ENCODE measurements at regions not wholly inside any gene's neighbourhood (a gene's known extent, or its start where the extent isn't known, plus 50 kb on each side); places are given as distances from the start of the nearest gene placed in this dataset.

DNA sequence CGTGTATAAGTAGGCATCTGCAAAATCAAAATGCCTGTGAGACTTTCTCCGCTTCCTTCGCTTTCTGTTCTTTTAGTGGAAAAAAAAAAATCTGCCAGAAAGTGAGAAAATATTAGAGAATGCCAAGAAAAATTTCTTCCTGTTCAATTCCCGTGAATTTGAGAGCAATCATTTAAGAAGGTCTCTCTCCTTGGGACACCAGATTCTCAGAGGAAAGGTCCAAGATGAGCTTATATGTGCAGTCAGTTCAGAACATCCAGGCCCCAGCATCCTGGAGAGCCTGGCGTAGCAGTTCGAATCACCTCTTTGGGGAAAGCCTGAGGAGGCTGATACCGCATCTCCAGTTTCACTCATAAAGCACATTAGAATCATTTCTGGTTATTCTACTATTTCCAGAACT, 912.8 kb downstream of the GALC start:
- no TSS peak for BruUV-seq (replicated peaks)
- ATAC-seq (no peak), DNase-seq (ENCODE audit: low spot score) (no peak), FAIRE-seq (no peak)
- Histone ChIP-seq H3K4me3 (replicated peaks in 1 of 3; ENCODE audit: insufficient read depth in 1 of 3, low read depth in 2 of 3, low read length in 3 of 3) (no peak overlapping the region), H3K4me2 (ENCODE audit: low read depth, low read length) (no peak overlapping the region), H3K36me3 (replicated peaks in 1 of 2; ENCODE audit: control insufficient read depth in 1 of 2, insufficient read depth in 2 of 2, low read length in 2 of 2) (no peaks in the 10 kb centered on the region), H3K27me3 (ENCODE audit: control insufficient read depth in 1 of 2, insufficient read depth in 2 of 2, low read length in 2 of 2) (no peaks in the 10 kb centered on the region), H4K20me1 (ENCODE audit: insufficient read depth, low read length) (no peaks in the 10 kb centered on the region), H2AFZ (ENCODE audit: low read length) (no peak overlapping the region), H3K9me3 (ENCODE audit: low read length) (no peaks in the 10 kb centered on the region), H3K4me1 (ENCODE audit: insufficient read depth, low read length) (no peaks in the 10 kb centered on the region), H3K9ac (ENCODE audit: insufficient read depth, low read depth, low read length) (no peak overlapping the region), H3K79me2 (ENCODE audit: insufficient read depth, low read length) (no peaks in the 10 kb centered on the region), H3K27ac (ENCODE audit: extremely low read length, insufficient read depth, low read length) (no peak overlapping the region)
- WGBS (ENCODE audit: low lambda C conversion rate), result 42% methylated on average over 7 of the region's 7 CpGs
- ChIA-PET POLR2A (no interaction called here), CTCF (ENCODE audit: low intra/inter-chr PET ratio, low total read pairs) (no interaction called here)
- intact Hi-C loops (cut with micrococcal nuclease; ENCODE audit: unreplicated experiment), result no loop called here
- in situ Hi-C loops (cut with HindIII; ENCODE audit: extremely low pct_ligation_motif_present, low pct_unique_long_range_greater_than_20kb), result no loop called here
- TF ChIP-seq, protein P1, sequence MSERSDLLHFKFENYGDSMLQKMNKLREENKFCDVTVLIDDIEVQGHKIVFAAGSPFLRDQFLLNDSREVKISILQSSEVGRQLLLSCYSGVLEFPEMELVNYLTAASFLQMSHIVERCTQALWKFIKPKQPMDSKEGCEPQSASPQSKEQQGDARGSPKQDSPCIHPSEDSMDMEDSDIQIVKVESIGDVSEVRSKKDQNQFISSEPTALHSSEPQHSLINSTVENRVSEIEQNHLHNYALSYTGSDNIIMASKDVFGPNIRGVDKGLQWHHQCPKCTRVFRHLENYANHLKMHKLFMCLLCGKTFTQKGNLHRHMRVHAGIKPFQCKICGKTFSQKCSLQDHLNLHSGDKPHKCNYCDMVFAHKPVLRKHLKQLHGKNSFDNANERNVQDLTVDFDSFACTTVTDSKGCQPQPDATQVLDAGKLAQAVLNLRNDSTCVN (CRISPR knock-in tag; IDR thresholded peaks at IDR 0.05; ENCODE audit: borderline replicate concordance), result no peak
- TF ChIP-seq, protein P2, sequence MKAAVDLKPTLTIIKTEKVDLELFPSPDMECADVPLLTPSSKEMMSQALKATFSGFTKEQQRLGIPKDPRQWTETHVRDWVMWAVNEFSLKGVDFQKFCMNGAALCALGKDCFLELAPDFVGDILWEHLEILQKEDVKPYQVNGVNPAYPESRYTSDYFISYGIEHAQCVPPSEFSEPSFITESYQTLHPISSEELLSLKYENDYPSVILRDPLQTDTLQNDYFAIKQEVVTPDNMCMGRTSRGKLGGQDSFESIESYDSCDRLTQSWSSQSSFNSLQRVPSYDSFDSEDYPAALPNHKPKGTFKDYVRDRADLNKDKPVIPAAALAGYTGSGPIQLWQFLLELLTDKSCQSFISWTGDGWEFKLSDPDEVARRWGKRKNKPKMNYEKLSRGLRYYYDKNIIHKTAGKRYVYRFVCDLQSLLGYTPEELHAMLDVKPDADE (CRISPR knock-in tag; IDR thresholded peaks at IDR 0.05), result no peak
- TF ChIP-seq, protein P3, sequence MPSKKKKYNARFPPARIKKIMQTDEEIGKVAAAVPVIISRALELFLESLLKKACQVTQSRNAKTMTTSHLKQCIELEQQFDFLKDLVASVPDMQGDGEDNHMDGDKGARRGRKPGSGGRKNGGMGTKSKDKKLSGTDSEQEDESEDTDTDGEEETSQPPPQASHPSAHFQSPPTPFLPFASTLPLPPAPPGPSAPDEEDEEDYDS (CRISPR knock-in tag; IDR thresholded peaks at IDR 0.05), result no peak
- TF ChIP-seq KLF9 (CRISPR knock-in tag; IDR thresholded peaks at IDR 0.05; ENCODE audit: low read depth) (no peak), KAT8 (CRISPR knock-in tag; IDR thresholded peaks at IDR 0.05) (no peak), THAP11 (CRISPR knock-in tag; IDR thresholded peaks at IDR 0.05) (no peak), MBD4 (IDR thresholded peaks at IDR 0.05; ENCODE audit: borderline replicate concordance, low read length) (no peak), ZFP90 (CRISPR knock-in tag; IDR thresholded peaks at IDR 0.05; ENCODE audit: borderline replicate concordance) (no peak), BHLHE40 (IDR thresholded peaks at IDR 0.05; ENCODE audit: low read length) (no peak), TGIF2 (CRISPR knock-in tag; IDR thresholded peaks at IDR 0.05) (no peak)
